GM23338 (cell line): ENCODE measurements at regions not wholly inside any gene's neighbourhood (a gene's known extent, or its start where the extent isn't known, plus 50 kb on each side); places are given as distances from the start of the nearest gene placed in this dataset.

Experiments
- ATAC-seq: fragments of 200-7000 bp; cut with Tn5 transposase; 3 replicates; pipeline ENCODE4 v1.9.1; 2020
- DNase-seq: peaks from one replicate; pipeline ENCODE4 v3.0.0-alpha.2; 2015; ENCODE audit warnings: low spot score
- H2AFZ ChIP-seq: fragments of 200-600 bp; sonication (generic); 2 replicates; pipeline ENCODE4 v1.8.0; 2016; ENCODE audit warnings: antibody characterized with exemption, mild to moderate bottlenecking, moderate library complexity
- H3F3A ChIP-seq: fragments of 200-600 bp; sonication (generic); replicated peaks from 2 replicates; pipeline ENCODE4 v1.8.0; 2017; ENCODE audit warnings: antibody characterized with exemption, mixed run types, low read depth
- H3K27ac ChIP-seq: fragments of 200-600 bp; sonication (generic); 2 replicates; pipeline ENCODE4 v1.6.1; 2016; ENCODE audit warnings: low read depth
- H3K27me3 ChIP-seq: fragments of 200-600 bp; sonication (generic); 2 replicates; pipeline ENCODE4 v1.8.0; 2016; ENCODE audit warnings: mild to moderate bottlenecking, mixed run types, moderate library complexity; ENCODE audit not compliant: insufficient read depth
- H3K36me3 ChIP-seq: fragments of 200-600 bp; sonication (generic); 2 replicates; pipeline ENCODE4 v1.8.0; 2016; ENCODE audit warnings: mild to moderate bottlenecking; ENCODE audit not compliant: insufficient read depth
- H3K4me1 ChIP-seq: fragments of 200-600 bp; sonication (generic); 2 replicates; pipeline ENCODE4 v1.8.0; 2016; ENCODE audit warnings: mild to moderate bottlenecking, moderate library complexity; ENCODE audit not compliant: insufficient read depth
- H3K4me2 ChIP-seq: fragments of 200-600 bp; sonication (generic); 2 replicates; pipeline ENCODE4 v1.7.1; 2017; ENCODE audit warnings: mixed run types
- H3K4me3 ChIP-seq: fragments of 200-600 bp; sonication (generic); 2 replicates; pipeline ENCODE4 v1.6.1; 2016; ENCODE audit warnings: mixed run types
- H3K79me2 ChIP-seq: fragments of 200-600 bp; sonication (generic); replicated peaks from 2 replicates; pipeline ENCODE4 v1.8.0; 2017; ENCODE audit warnings: mild to moderate bottlenecking; ENCODE audit not compliant: insufficient read depth
- H3K9me2 ChIP-seq: fragments of 200-600 bp; sonication (generic); 2 replicates; pipeline ENCODE4 v1.8.0; 2017; ENCODE audit not compliant: insufficient read depth
- H4K20me1 ChIP-seq: fragments of 200-600 bp; sonication (generic); replicated peaks from 2 replicates; pipeline ENCODE4 v1.8.0; 2017; ENCODE audit warnings: mild to moderate bottlenecking; ENCODE audit not compliant: insufficient read depth
- H3K27ac Mint-ChIP-seq: 2 replicates; pipeline ENCODE4 v1.8.0; 2020; ENCODE audit warnings: inconsistent platforms, mild to moderate bottlenecking, moderate library complexity, mixed read lengths
- H3K27me3 Mint-ChIP-seq: 3 replicates; pipeline ENCODE4 v1.8.0; 2022; ENCODE audit warnings: low read depth, mild to moderate bottlenecking, moderate library complexity, mixed read lengths, inconsistent platforms; ENCODE audit not compliant: insufficient read depth, poor library complexity
- H3K36me3 Mint-ChIP-seq: 3 replicates; pipeline ENCODE4 v1.8.0; 2021; ENCODE audit warnings: low read depth, mild to moderate bottlenecking, inconsistent platforms, moderate library complexity, mixed read lengths
- H3K4me1 Mint-ChIP-seq: 3 replicates; pipeline ENCODE4 v1.8.0; 2020; ENCODE audit warnings: mild to moderate bottlenecking, inconsistent platforms, mixed read lengths
- H3K4me3 Mint-ChIP-seq: 3 replicates; pipeline ENCODE4 v1.8.0; 2021; ENCODE audit warnings: moderate library complexity, mild to moderate bottlenecking, inconsistent platforms, mixed read lengths
- H3K9me3 Mint-ChIP-seq: 3 replicates; pipeline ENCODE4 v1.8.0; 2020; ENCODE audit warnings: moderate library complexity, mild to moderate bottlenecking, inconsistent platforms, mixed read lengths
- ETS1 ChIP-seq: IDR thresholded peaks from 2 replicates; pipeline ENCODE4 v1.6.1; 2016; ENCODE audit warnings: antibody characterized with exemption
- EZH2phosphoT487 ChIP-seq: fragments of 200-600 bp; sonication (generic); IDR thresholded peaks from one replicate; pipeline ENCODE4 v1.8.1; 2018; ENCODE audit warnings: antibody characterized with exemption; ENCODE audit not compliant: unreplicated experiment
- JUNB ChIP-seq: IDR thresholded peaks from one replicate; pipeline ENCODE4 v1.6.1; 2016; ENCODE audit warnings: antibody characterized with exemption; ENCODE audit not compliant: unreplicated experiment
- REST ChIP-seq: IDR thresholded peaks from one replicate; pipeline ENCODE4 v1.6.1; 2018; ENCODE audit warnings: antibody characterized with exemption; ENCODE audit not compliant: unreplicated experiment
- ZNF114 ChIP-seq: fragments of 250-450 bp; sonication (Bioruptor Pico); IDR thresholded peaks from 2 replicates; pipeline ENCODE4 v1.5.0; 2020; ENCODE audit warnings: mild to moderate bottlenecking, moderate library complexity
- ZNF331 ChIP-seq: fragments of 250-450 bp; sonication (Bioruptor Pico); IDR thresholded peaks from 2 replicates; pipeline ENCODE4 v1.5.0; 2020; ENCODE audit warnings: low read depth, mild to moderate bottlenecking, moderate library complexity
- ZNF462 ChIP-seq: fragments of 250-450 bp; sonication (Bioruptor Pico); IDR thresholded peaks from 2 replicates; pipeline ENCODE4 v1.5.0; 2020; ENCODE audit warnings: mild to moderate bottlenecking, moderate library complexity

- H3K4me3 ChIP-seq = no peak overlapping the region
- no peaks in the 10 kb centered on the region for H3K9me2 ChIP-seq
- no peak overlapping the region for H3K27ac ChIP-seq
- DNase-seq (peak; percentile 57), ATAC-seq (peak; percentile 78)
- H3K36me3 ChIP-seq = no peaks in the 10 kb centered on the region
- peak overlapping the region; percentile 49; the same call in 1 of the 2 replicates for H3K4me2 ChIP-seq
- H3K4me1 ChIP-seq = peaks cover 13% of the 10 kb centered on the region
- Mint-ChIP-seq H3K4me3 (no peak overlapping the region), H3K4me1 (peaks cover 12% of the 10 kb centered on the region; the same call in 2 of the 3 replicates), H3K9me3 (no peaks in the 10 kb centered on the region), H3K27me3 (peaks cover 1% of the 10 kb centered on the region), H3K27ac (no peak overlapping the region), H3K36me3 (no peaks in the 10 kb centered on the region)
- H3K27me3 ChIP-seq = no peaks in the 10 kb centered on the region
- no peak overlapping the region for H2AFZ ChIP-seq
- H3K79me2 ChIP-seq = no peaks in the 10 kb centered on the region
- no peaks in the 10 kb centered on the region for H4K20me1 ChIP-seq
- no peaks in the 10 kb centered on the region for H3F3A ChIP-seq
- TF ChIP-seq ETS1 (no peak), ZNF462 (CRISPR knock-in tag) (no peak), ZNF114 (no peak), JUNB (no peak), EZH2phosphoT487 (no peak), REST (no peak), ZNF331 (CRISPR knock-in tag) (no peak)
Observed at GRCh38 chr12:78712834-78713481, 151.6 kb upstream of the SYT1 start.
